IMR-90 (cell line): ENCODE measurements at regions not wholly inside any gene's neighbourhood (a gene's known extent, or its start where the extent isn't known, plus 50 kb on each side); places are given as distances from the start of the nearest gene placed in this dataset.
A peak's percentile ranks its signal among the peaks of the same experiment; 100 is the strongest.

Experiments
- ATAC-seq: fragments of 200-7000 bp; cut with Tn5 transposase; 2 replicates; pipeline ENCODE4 v1.9.1; 2020; ENCODE audit warnings: low read depth, mild to moderate bottlenecking, moderate library complexity
- BruUV-seq: library from RNA; stranded (reverse); fragments of 400-500 nt; replicated peaks from 2 replicates; lab custom pipeline; 2021; lab: Mats Ljungman, UMichigan
- CTCF ChIA-PET: fragments of 300-600 bp; formaldehyde crosslinking; extraction: SDS; loops from one replicate; lab custom pipeline; 2021; ENCODE audit warnings: antibody characterized with exemption; lab: Yijun Ruan, JAX
- POLR2A ChIA-PET: fragments of 300-600 bp; sonication (Branson Sonifier 250); formaldehyde crosslinking; loops from one replicate; lab custom pipeline; 2022; ENCODE audit warnings: antibody characterized with exemption; ENCODE audit not compliant: unreplicated experiment; lab: Charles Lee
- DNase-seq: peaks from one replicate; pipeline ENCODE4 v3.0.0; 2013
- H2AFZ ChIP-seq: replicated peaks from 2 replicates; pipeline ENCODE3; 2013; ENCODE audit warnings: low read length, mild to moderate bottlenecking; ENCODE audit not compliant: poor library complexity
- H2AK5ac ChIP-seq: 2 replicates; pipeline ENCODE4 v1.6.1; 2013; ENCODE audit warnings: low read depth, low read length, inconsistent platforms
- H2AK9ac ChIP-seq: replicated peaks from 2 replicates; pipeline ENCODE3; 2013; ENCODE audit warnings: mild to moderate bottlenecking, low read depth, low read length, moderate library complexity; ENCODE audit not compliant: poor library complexity
- H2BK120ac ChIP-seq: 2 replicates; pipeline ENCODE4 v1.6.1; 2013; ENCODE audit warnings: low read depth, low read length, inconsistent platforms
- H2BK15ac ChIP-seq: 3 replicates; pipeline ENCODE4 v1.6.1; 2013; ENCODE audit warnings: low read depth, low read length, inconsistent platforms
- H2BK20ac ChIP-seq: 2 replicates; pipeline ENCODE4 v1.6.1; 2013; ENCODE audit warnings: low read depth, mild to moderate bottlenecking, inconsistent platforms, low read length, moderate library complexity
- H2BK5ac ChIP-seq: 2 replicates; pipeline ENCODE4 v1.6.1; 2013; ENCODE audit warnings: mild to moderate bottlenecking, low read depth, low read length, inconsistent platforms; ENCODE audit not compliant: poor library complexity, severe bottlenecking
- H3K14ac ChIP-seq: replicated peaks from 2 replicates; pipeline ENCODE4 v1.6.1; 2013; ENCODE audit warnings: low read depth, low read length, inconsistent platforms
- H3K18ac ChIP-seq: 2 replicates; pipeline ENCODE4 v1.6.1; 2013; ENCODE audit warnings: low read depth, low read length, control low read depth
- H3K23ac ChIP-seq: 2 replicates; pipeline ENCODE4 v1.6.1; 2013; ENCODE audit warnings: low read depth, low read length, inconsistent platforms
- H3K27ac ChIP-seq: 2 replicates; pipeline ENCODE4 v1.5.1; 2013; ENCODE audit warnings: mild to moderate bottlenecking, control low read depth, low read length; ENCODE audit not compliant: insufficient read depth
- H3K27me3 ChIP-seq: 2 replicates; pipeline ENCODE4 v1.6.1; 2013; ENCODE audit warnings: low read length; ENCODE audit not compliant: control insufficient read depth, insufficient read depth
- H3K36me3 ChIP-seq: 2 replicates; pipeline ENCODE4 v1.6.1; 2013; ENCODE audit warnings: low read length, mixed read lengths; ENCODE audit not compliant: control insufficient read depth, insufficient read depth
- H3K4ac ChIP-seq: 2 replicates; pipeline ENCODE4 v1.6.1; 2013; ENCODE audit warnings: low read depth, low read length, inconsistent platforms
- H3K4me1 ChIP-seq: 2 replicates; pipeline ENCODE4 v1.6.1; 2013; ENCODE audit warnings: low read length, mixed read lengths; ENCODE audit not compliant: control insufficient read depth, insufficient read depth
- H3K4me2 ChIP-seq: 2 replicates; pipeline ENCODE4 v1.6.1; 2013; ENCODE audit warnings: low read depth, mild to moderate bottlenecking, control low read depth, low read length, moderate library complexity
- H3K4me3 ChIP-seq: 2 replicates; pipeline ENCODE4 v1.5.1; 2013; ENCODE audit warnings: low read depth, mild to moderate bottlenecking, control low read depth, low read length, moderate library complexity; ENCODE audit not compliant: insufficient read depth
- H3K56ac ChIP-seq: 2 replicates; pipeline ENCODE4 v1.6.1; 2013; ENCODE audit warnings: low read length, inconsistent platforms; ENCODE audit not compliant: insufficient read depth; ENCODE audit errors: extremely low read depth
- H3K79me1 ChIP-seq, 2 experiments: 2 replicates each; pipeline ENCODE4 v1.6.1; 2013; ENCODE audit warnings: low read length in 2 of 2, inconsistent platforms in 1 of 2, low read depth in 1 of 2
- H3K9ac ChIP-seq: 2 replicates; pipeline ENCODE4 v1.6.1; 2013; ENCODE audit warnings: low read depth, low read length, control low read depth
- H3K9me1 ChIP-seq: 2 replicates; pipeline ENCODE4 v1.6.1; 2013; ENCODE audit warnings: low read length, inconsistent platforms; ENCODE audit not compliant: insufficient read depth
- H3K9me3 ChIP-seq: 2 replicates; pipeline ENCODE4 v1.6.1; 2013; ENCODE audit warnings: low read length; ENCODE audit not compliant: control insufficient read depth, insufficient read depth
- H4K20me1 ChIP-seq: 2 replicates; pipeline ENCODE4 v1.6.1; 2013; ENCODE audit warnings: low read length, inconsistent platforms; ENCODE audit not compliant: insufficient read depth
- H4K5ac ChIP-seq: 2 replicates; pipeline ENCODE4 v1.6.1; 2013; ENCODE audit warnings: mild to moderate bottlenecking, low read depth, low read length, control low read depth
- H4K8ac ChIP-seq, 2 experiments: 2 replicates each; pipeline ENCODE4 v1.6.1; 2013; ENCODE audit warnings: low read depth in 2 of 2, low read length in 2 of 2, control low read depth in 1 of 2, inconsistent platforms in 1 of 2
- H4K91ac ChIP-seq: 2 replicates; pipeline ENCODE4 v1.6.1; 2013; ENCODE audit warnings: low read depth, low read length, inconsistent platforms; ENCODE audit not compliant: insufficient read depth
- MAZ ChIP-seq: IDR thresholded peaks from 2 replicates; pipeline ENCODE4 v1.6.1; 2012; ENCODE audit warnings: low read depth, mild to moderate bottlenecking, low read length, improper control_type of control experiment, moderate library complexity, borderline replicate concordance
- RAD21 ChIP-seq: IDR thresholded peaks from 2 replicates; pipeline ENCODE4 v1.6.1; 2012; ENCODE audit warnings: low read length, improper control_type of control experiment
- WGBS, 2 experiments: methylation state at CpG; one replicate each; pipeline versions ENCODE4 v1.1.5 to v1.1.7; 2013; ENCODE audit warnings: missing lambda C conversion rate in 2 of 2; ENCODE audit not compliant: insufficient read length in 1 of 2; ENCODE audit errors: extremely low coverage in 2 of 2; 5-methylcytosine and 5-hydroxymethylcytosine counted together
- dilution Hi-C: fragments of 300-500 bp; cut with HindIII; formaldehyde crosslinking; loops from one replicate; pipeline ENCODE4 v1.14.3; 2018; ENCODE audit warnings: low sequenced_read_pairs; ENCODE audit not compliant: unreplicated experiment
- in situ Hi-C: fragments of 300-500 bp; cut with MboI; formaldehyde crosslinking; loops from 3 replicates; pipeline ENCODE4 v1.14.3; 2019; ENCODE audit warnings: low sequenced_read_pairs, inconsistent platforms, mixed read lengths
- intact Hi-C: fragments of 100-400 bp; cut with micrococcal nuclease; formaldehyde crosslinking; loops from 2 replicates; pipeline ENCODE4 v1.10.0; 2022

DNA sequence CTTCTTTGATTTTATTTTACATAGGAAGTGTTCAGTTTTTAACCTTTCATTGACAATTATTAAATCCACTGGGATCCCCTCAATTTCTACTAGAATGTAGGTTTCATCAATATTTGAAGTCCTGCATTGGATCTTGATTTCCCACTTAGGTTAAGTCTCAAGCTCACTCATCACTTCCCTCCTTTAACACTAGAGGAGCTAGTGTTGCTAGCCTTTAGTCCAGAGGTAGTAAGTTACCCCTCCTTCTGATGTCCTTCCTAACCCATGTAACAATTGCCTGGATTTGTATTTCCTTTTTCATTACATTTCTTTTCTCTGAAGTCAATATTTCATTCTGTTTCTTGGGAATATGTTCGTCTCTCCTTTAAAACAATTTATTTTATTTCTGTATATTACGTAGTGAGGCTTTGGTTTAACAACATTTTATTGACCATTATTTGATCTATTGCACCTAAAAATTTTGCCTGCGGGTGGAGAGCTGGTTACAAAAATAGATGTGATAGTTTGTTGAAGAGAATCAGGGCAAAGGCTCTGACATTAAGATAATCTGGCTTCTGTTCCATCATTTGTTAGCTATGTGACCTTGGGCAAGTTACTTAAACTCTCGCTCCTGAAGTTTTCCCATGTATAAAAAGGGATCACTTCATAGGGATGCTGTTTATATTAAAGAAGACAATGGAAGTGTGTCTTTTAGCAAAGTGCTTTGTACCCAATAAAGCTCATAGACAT, 833.0 kb downstream of the SLC4A3 start:
- H3K9ac ChIP-seq, result no peak overlapping the region
- BruUV-seq, result no TSS peak
- H3K14ac ChIP-seq, result no peak overlapping the region
- TF ChIP-seq RAD21 (peak; percentile 20), MAZ (no peak)
- no peak overlapping the region for H4K5ac ChIP-seq
- H2AFZ ChIP-seq, result no peak overlapping the region
- dilution Hi-C loops, result no loop called here
- H3K9me3 ChIP-seq, result no peaks in the 10 kb centered on the region
- WGBS, 2 experiments, result no CpG with 5 or more reads among the region's 4 CpGs
- no peak overlapping the region for H4K91ac ChIP-seq
- ChIA-PET CTCF (interaction anchor here (1.0 to 1.4 kb wide), 2 partner anchors 9 to 42 kb away, joined by 4 to 6 read pairs; no protein-coding TSS in a partner anchor), POLR2A (no interaction called here)
- no peak overlapping the region for H4K8ac ChIP-seq
- H3K4me3 ChIP-seq, result no peak overlapping the region
- no peaks in the 10 kb centered on the region for H4K20me1 ChIP-seq
- ATAC-seq, result no peak
- DNase-seq, result peak; percentile 12
- H3K4me1 ChIP-seq, result no peaks in the 10 kb centered on the region
- no peak overlapping the region for H3K18ac ChIP-seq
- H3K36me3 ChIP-seq, result no peaks in the 10 kb centered on the region
- H3K27ac ChIP-seq, result no peak overlapping the region
- H3K79me1 ChIP-seq, result no peaks in the 10 kb centered on the region
- H2AK9ac ChIP-seq, result no peak overlapping the region
- no peak overlapping the region for H2BK20ac ChIP-seq
- H3K4ac ChIP-seq, result no peak overlapping the region
- H3K23ac ChIP-seq, result no peak overlapping the region
- no peaks in the 10 kb centered on the region for H3K9me1 ChIP-seq
- no peak overlapping the region for H3K56ac ChIP-seq
- H2AK5ac ChIP-seq, result no peak overlapping the region
- no peak overlapping the region for H2BK5ac ChIP-seq
- in situ Hi-C loops, result no loop called here
- no peak overlapping the region for H2BK15ac ChIP-seq
- no peak overlapping the region for H2BK120ac ChIP-seq
- H3K27me3 ChIP-seq, result no peaks in the 10 kb centered on the region
- intact Hi-C loops, result loop anchor here (10.0 kb wide), 1 partner anchor 726 kb away; no protein-coding TSS in a partner anchor
- no peak overlapping the region for H3K4me2 ChIP-seq
